ENCODE measurements at regions not wholly inside any gene's neighbourhood (a gene's known extent, or its start where the extent isn't known, plus 50 kb on each side); places are given as distances from the start of the nearest gene placed in this dataset.

GRCh38 chr15:97627634-97628033, 332.9 kb upstream of the ARRDC4 start:
- ATAC-seq: no peak
- Mint-ChIP-seq H3K27ac (no peak overlapping the region), H3K9me3 (peaks cover 20% of the 10 kb centered on the region), H3K4me1 (no peaks in the 10 kb centered on the region), H3K4me3 (no peak overlapping the region), H3K36me3 (no peaks in the 10 kb centered on the region)
- no peak for DNase-seq (ENCODE audit: low spot score in 2 of 2)

GRCh38 chr15:97645758-97646157, 314.7 kb upstream of the ARRDC4 start:
- Mint-ChIP-seq H3K4me1 (no peaks in the 10 kb centered on the region), H3K9me3 (peaks cover 7% of the 10 kb centered on the region), H3K36me3 (no peaks in the 10 kb centered on the region), H3K27ac (no peak overlapping the region), H3K4me3 (no peak overlapping the region)
- DNase-seq (ENCODE audit: low spot score in 2 of 2): no peak
- no peak for ATAC-seq

- no peak overlapping the region for H3K4me3 Mint-ChIP-seq
- DNase-seq (ENCODE audit: low spot score in 2 of 2): no peak
- ATAC-seq: no peak
- no peak overlapping the region for H3K27ac Mint-ChIP-seq
- peaks cover 4% of the 10 kb centered on the region for H3K9me3 Mint-ChIP-seq
- no peaks in the 10 kb centered on the region for H3K4me1 Mint-ChIP-seq
- H3K36me3 Mint-ChIP-seq: no peaks in the 10 kb centered on the region
Measured at GRCh38 chr15:97648728-97649127, 311.8 kb upstream of the ARRDC4 start.

GRCh38 chr15:97652041-97652440, 308.5 kb upstream of the ARRDC4 start:
- no peaks in the 10 kb centered on the region for H3K4me1 Mint-ChIP-seq
- ATAC-seq (no peak), DNase-seq (ENCODE audit: low spot score in 2 of 2) (no peak)
- H3K9me3 Mint-ChIP-seq: peaks cover 9% of the 10 kb centered on the region
- no peaks in the 10 kb centered on the region for H3K36me3 Mint-ChIP-seq
- no peak overlapping the region for H3K27ac Mint-ChIP-seq
- no peak overlapping the region for H3K4me3 Mint-ChIP-seq

GRCh38 chr15:97652700-97653167, 307.8 kb upstream of the ARRDC4 start:
- H3K4me3 Mint-ChIP-seq: no peak overlapping the region
- no peak for DNase-seq (ENCODE audit: low spot score in 2 of 2)

GRCh38 chr15:97653896-97654295, 306.6 kb upstream of the ARRDC4 start:
- ATAC-seq (no peak), DNase-seq (ENCODE audit: low spot score in 2 of 2) (no peak)
- Mint-ChIP-seq H3K4me1 (no peaks in the 10 kb centered on the region), H3K36me3 (no peaks in the 10 kb centered on the region), H3K9me3 (peaks cover 13% of the 10 kb centered on the region), H3K4me3 (no peak overlapping the region), H3K27ac (no peak overlapping the region)

More at GRCh38 chr15:97652700-97653167, 307.8 kb upstream of the ARRDC4 start:
- Mint-ChIP-seq H3K9me3 (peaks cover 11% of the 10 kb centered on the region), H3K36me3 (no peaks in the 10 kb centered on the region), H3K4me1 (no peaks in the 10 kb centered on the region), H3K27ac (no peak overlapping the region)
- ATAC-seq: no peak

GRCh38 chr15:97654481-97655076, 305.9 kb upstream of the ARRDC4 start:
- peaks cover 18% of the 10 kb centered on the region for H3K9me3 Mint-ChIP-seq
- H3K4me1 Mint-ChIP-seq: no peaks in the 10 kb centered on the region
- H3K27ac Mint-ChIP-seq: no peak overlapping the region
- no peak overlapping the region for H3K4me3 Mint-ChIP-seq
- ATAC-seq (no peak), DNase-seq (ENCODE audit: low spot score in 2 of 2) (no peak)
- H3K36me3 Mint-ChIP-seq: no peaks in the 10 kb centered on the region

- no peak for ATAC-seq
- no peak for DNase-seq (ENCODE audit: low spot score in 2 of 2)
- Mint-ChIP-seq H3K27ac (no peak overlapping the region), H3K9me3 (peaks cover 11% of the 10 kb centered on the region), H3K36me3 (no peaks in the 10 kb centered on the region), H3K4me1 (no peaks in the 10 kb centered on the region), H3K4me3 (no peak overlapping the region)
Measured at GRCh38 chr15:97661796-97662195, 298.7 kb upstream of the ARRDC4 start.

GRCh38 chr15:97672586-97672985, 287.9 kb upstream of the ARRDC4 start:
- Mint-ChIP-seq H3K4me1 (no peaks in the 10 kb centered on the region), H3K36me3 (no peaks in the 10 kb centered on the region), H3K9me3 (peaks cover 16% of the 10 kb centered on the region), H3K27ac (no peak overlapping the region), H3K4me3 (no peak overlapping the region)
- no peak for DNase-seq (ENCODE audit: low spot score in 2 of 2)
- ATAC-seq: no peak

GRCh38 chr15:97678656-97679055, 281.8 kb upstream of the ARRDC4 start:
- H3K36me3 Mint-ChIP-seq: no peaks in the 10 kb centered on the region
- H3K4me1 Mint-ChIP-seq: no peaks in the 10 kb centered on the region
- no peak for ATAC-seq
- H3K9me3 Mint-ChIP-seq: peaks cover 15% of the 10 kb centered on the region
- H3K4me3 Mint-ChIP-seq: no peak overlapping the region
- H3K27ac Mint-ChIP-seq: no peak overlapping the region
- no peak for DNase-seq (ENCODE audit: low spot score in 2 of 2)

- Mint-ChIP-seq H3K4me3 (no peak overlapping the region), H3K4me1 (no peaks in the 10 kb centered on the region), H3K27ac (no peak overlapping the region), H3K9me3 (peaks cover 15% of the 10 kb centered on the region), H3K36me3 (no peaks in the 10 kb centered on the region)
- no peak for ATAC-seq
- no peak for DNase-seq (ENCODE audit: low spot score in 2 of 2)
Measured at GRCh38 chr15:97679106-97679688, 281.3 kb upstream of the ARRDC4 start.

- Mint-ChIP-seq H3K4me1 (no peaks in the 10 kb centered on the region), H3K9me3 (peaks cover 7% of the 10 kb centered on the region), H3K4me3 (no peak overlapping the region), H3K27ac (no peak overlapping the region), H3K36me3 (no peaks in the 10 kb centered on the region)
- ATAC-seq (no peak), DNase-seq (ENCODE audit: low spot score in 2 of 2) (no peak)
Measured at GRCh38 chr15:97680606-97681220, 279.8 kb upstream of the ARRDC4 start.

GRCh38 chr15:97683831-97684230, 276.7 kb upstream of the ARRDC4 start:
- H3K36me3 Mint-ChIP-seq: no peaks in the 10 kb centered on the region
- DNase-seq (ENCODE audit: low spot score in 2 of 2) (no peak), ATAC-seq (no peak)
- no peak overlapping the region for H3K27ac Mint-ChIP-seq
- H3K9me3 Mint-ChIP-seq: peaks cover 11% of the 10 kb centered on the region
- no peak overlapping the region for H3K4me3 Mint-ChIP-seq
- H3K4me1 Mint-ChIP-seq: no peaks in the 10 kb centered on the region

- peaks cover 11% of the 10 kb centered on the region for H3K9me3 Mint-ChIP-seq
- H3K27ac Mint-ChIP-seq: no peak overlapping the region
- no peaks in the 10 kb centered on the region for H3K36me3 Mint-ChIP-seq
- ATAC-seq (no peak), DNase-seq (ENCODE audit: low spot score in 2 of 2) (no peak)
- H3K4me3 Mint-ChIP-seq: no peak overlapping the region
- no peaks in the 10 kb centered on the region for H3K4me1 Mint-ChIP-seq
Measured at GRCh38 chr15:97684249-97684648, 276.3 kb upstream of the ARRDC4 start.

- Mint-ChIP-seq H3K4me3 (no peak overlapping the region), H3K27ac (no peak overlapping the region), H3K4me1 (no peaks in the 10 kb centered on the region), H3K36me3 (no peaks in the 10 kb centered on the region), H3K9me3 (peaks cover 13% of the 10 kb centered on the region)
- no peak for ATAC-seq
- DNase-seq (ENCODE audit: low spot score in 2 of 2): no peak
Measured at GRCh38 chr15:97686324-97686723, 274.2 kb upstream of the ARRDC4 start.

GRCh38 chr15:97687654-97688053, 272.8 kb upstream of the ARRDC4 start:
- no peak overlapping the region for H3K4me3 Mint-ChIP-seq
- H3K9me3 Mint-ChIP-seq: peaks cover 13% of the 10 kb centered on the region
- ATAC-seq (no peak), DNase-seq (ENCODE audit: low spot score in 2 of 2) (no peak)
- H3K27ac Mint-ChIP-seq: no peak overlapping the region
- no peaks in the 10 kb centered on the region for H3K4me1 Mint-ChIP-seq
- no peaks in the 10 kb centered on the region for H3K36me3 Mint-ChIP-seq

Measured in stimulated activated effector memory CD8-positive, alpha-beta T cell treated with anti-CD3 and anti-CD28 coated beads, Interleukin-12 subunit alpha, Interleukin-12 subunit beta, amount 100 ng/mL, for 72 hours (primary cell).